ENCODE measurements at regions not wholly inside any gene's neighbourhood (a gene's known extent, or its start where the extent isn't known, plus 50 kb on each side); places are given as distances from the start of the nearest gene placed in this dataset.

DNA sequence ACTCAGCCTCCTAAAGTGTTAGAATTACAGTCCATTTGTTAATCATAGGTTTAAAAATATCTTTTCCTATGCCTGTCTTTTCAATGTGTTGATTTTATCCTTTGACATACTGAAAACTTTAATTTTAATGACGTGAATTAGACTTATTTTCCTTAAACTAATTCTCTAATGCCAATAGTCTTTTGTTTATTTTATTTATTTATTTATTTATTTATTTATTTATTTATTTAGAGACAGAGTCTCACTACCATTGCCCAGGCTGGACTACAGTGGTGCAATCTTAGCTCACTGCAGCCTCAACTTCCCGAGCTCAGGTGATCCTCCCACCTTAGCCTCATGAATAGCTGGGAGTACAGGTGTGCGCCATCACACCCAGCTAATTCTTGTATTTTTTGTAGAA lies 694.5 kb downstream of the TRHDE start:
- DNase-seq = no peak
- H3K9me3 ChIP-seq (ENCODE audit: control insufficient read depth, insufficient read depth, low read length) = no peaks in the 10 kb centered on the region
- Mint-ChIP-seq H3K36me3 (peaks cover 7% of the 10 kb centered on the region), H3K27ac (no peak overlapping the region), H3K9me3 (peaks cover 18 to 21% of the 10 kb centered on the region in 2 donors), H3K4me3 (no peak overlapping the region), H3K4me1 (no peaks in the 10 kb centered on the region), H3K27me3 (ENCODE audit: low read depth in 2 of 2) (no peaks in the 10 kb centered on the region)
- no peak for ATAC-seq
- TF ChIP-seq, protein P1, sequence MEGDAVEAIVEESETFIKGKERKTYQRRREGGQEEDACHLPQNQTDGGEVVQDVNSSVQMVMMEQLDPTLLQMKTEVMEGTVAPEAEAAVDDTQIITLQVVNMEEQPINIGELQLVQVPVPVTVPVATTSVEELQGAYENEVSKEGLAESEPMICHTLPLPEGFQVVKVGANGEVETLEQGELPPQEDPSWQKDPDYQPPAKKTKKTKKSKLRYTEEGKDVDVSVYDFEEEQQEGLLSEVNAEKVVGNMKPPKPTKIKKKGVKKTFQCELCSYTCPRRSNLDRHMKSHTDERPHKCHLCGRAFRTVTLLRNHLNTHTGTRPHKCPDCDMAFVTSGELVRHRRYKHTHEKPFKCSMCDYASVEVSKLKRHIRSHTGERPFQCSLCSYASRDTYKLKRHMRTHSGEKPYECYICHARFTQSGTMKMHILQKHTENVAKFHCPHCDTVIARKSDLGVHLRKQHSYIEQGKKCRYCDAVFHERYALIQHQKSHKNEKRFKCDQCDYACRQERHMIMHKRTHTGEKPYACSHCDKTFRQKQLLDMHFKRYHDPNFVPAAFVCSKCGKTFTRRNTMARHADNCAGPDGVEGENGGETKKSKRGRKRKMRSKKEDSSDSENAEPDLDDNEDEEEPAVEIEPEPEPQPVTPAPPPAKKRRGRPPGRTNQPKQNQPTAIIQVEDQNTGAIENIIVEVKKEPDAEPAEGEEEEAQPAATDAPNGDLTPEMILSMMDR (IDR thresholded peaks at IDR 0.05) = no peak
- no peaks in the 10 kb centered on the region for H3K4me1 ChIP-seq (ENCODE audit: control insufficient read depth, insufficient read depth, low read length)
- intact Hi-C loops (cut with micrococcal nuclease) = no loop called here
- WGBS (ENCODE audit: insufficient coverage) = 53% methylated on average over 2 of the region's 3 CpGs
- no peak overlapping the region for H3K27ac ChIP-seq (ENCODE audit: low read length)
- H3K4me3 ChIP-seq (ENCODE audit: low read length) = no peak overlapping the region
- H3K27me3 ChIP-seq (ENCODE audit: control insufficient read depth, insufficient read depth, low read length) = no peaks in the 10 kb centered on the region
- H3K36me3 ChIP-seq (ENCODE audit: control insufficient read depth, insufficient read depth, low read length) = no peaks in the 10 kb centered on the region

DNA sequence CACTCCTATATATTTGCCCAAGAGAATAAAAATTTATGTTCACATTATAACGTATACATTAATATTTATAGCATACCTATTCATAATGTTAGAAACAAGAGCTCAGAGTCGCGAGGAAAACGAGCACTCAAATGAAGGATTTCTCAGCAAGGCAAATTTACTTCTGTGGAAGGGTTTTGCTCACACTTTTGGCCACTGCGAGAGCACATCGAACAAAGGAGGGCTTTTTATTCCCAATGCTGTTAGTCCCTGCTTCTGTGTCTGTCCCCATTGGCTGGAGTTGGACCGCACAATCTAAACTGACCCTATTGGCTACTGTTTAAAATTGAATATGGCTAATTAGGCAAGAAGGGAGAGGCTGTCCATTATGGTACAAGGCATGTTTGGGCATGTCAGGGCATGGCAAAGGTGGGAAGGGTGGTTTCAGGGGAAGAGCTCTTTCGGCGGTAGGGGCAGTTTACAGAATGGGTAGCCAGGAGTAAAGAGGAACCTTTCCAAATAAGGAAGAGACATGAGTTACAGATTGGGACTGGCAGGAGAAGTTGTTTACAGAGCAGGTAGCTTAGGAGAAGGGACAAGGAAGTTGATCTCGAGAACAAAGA lies 702.9 kb downstream of the TRHDE start:
- no peak overlapping the region for H3K4me3 Mint-ChIP-seq
- WGBS (ENCODE audit: insufficient coverage) = 91% methylated on average over 10 of the region's 10 CpGs

DNA sequence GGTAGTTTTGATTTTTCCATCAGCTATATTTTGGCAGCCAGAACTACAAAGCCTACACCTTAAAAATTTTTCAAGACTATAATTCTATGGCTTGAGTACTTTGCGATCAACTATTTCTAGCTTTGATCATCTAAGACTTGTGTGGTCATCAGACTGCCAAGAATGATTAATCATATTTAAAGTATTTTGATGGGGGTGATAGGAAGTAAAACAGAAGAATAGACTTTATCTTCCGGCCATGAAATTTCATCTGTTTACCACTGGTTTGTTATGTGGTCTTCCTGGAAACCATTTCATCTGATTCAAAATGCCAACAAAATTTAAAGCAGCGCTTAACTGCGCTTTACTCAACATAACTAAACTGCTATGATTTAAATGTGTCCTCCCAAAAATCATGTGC lies 706.8 kb downstream of the TRHDE start:
- Histone ChIP-seq H3K4me1 (ENCODE audit: control insufficient read depth, insufficient read depth, low read length) (no peaks in the 10 kb centered on the region), H3K36me3 (ENCODE audit: control insufficient read depth, insufficient read depth, low read length) (no peaks in the 10 kb centered on the region), H3K27ac (ENCODE audit: low read length) (no peak overlapping the region), H3K9me3 (ENCODE audit: control insufficient read depth, insufficient read depth, low read length) (peaks cover 3% of the 10 kb centered on the region), H3K27me3 (ENCODE audit: control insufficient read depth, insufficient read depth, low read length) (no peaks in the 10 kb centered on the region), H3K4me3 (ENCODE audit: low read length) (no peak overlapping the region)
- no peaks in the 10 kb centered on the region for H3K4me1 Mint-ChIP-seq
- no peak overlapping the region for H3K4me3 Mint-ChIP-seq
- peaks cover 13 to 24% of the 10 kb centered on the region in 2 donors for H3K9me3 Mint-ChIP-seq
- TF ChIP-seq, protein P1 (IDR thresholded peaks at IDR 0.05) = no peak
- H3K27ac Mint-ChIP-seq = no peak overlapping the region
- ATAC-seq (no peak), DNase-seq (no peak)
- peaks cover 18% of the 10 kb centered on the region for H3K36me3 Mint-ChIP-seq
- H3K27me3 Mint-ChIP-seq (ENCODE audit: low read depth in 2 of 2) = no peaks in the 10 kb centered on the region
- intact Hi-C loops (cut with micrococcal nuclease) = no loop called here
- 94% methylated on average over 3 of the region's 4 CpGs for WGBS (ENCODE audit: insufficient coverage)

More for the DNA sequence above, 702.9 kb downstream of the TRHDE start:
- H3K4me1 Mint-ChIP-seq = no peaks in the 10 kb centered on the region
- Histone ChIP-seq H3K4me1 (ENCODE audit: control insufficient read depth, insufficient read depth, low read length) (no peaks in the 10 kb centered on the region), H3K27ac (ENCODE audit: low read length) (no peak overlapping the region), H3K36me3 (ENCODE audit: control insufficient read depth, insufficient read depth, low read length) (no peaks in the 10 kb centered on the region), H3K4me3 (ENCODE audit: low read length) (no peak overlapping the region), H3K9me3 (ENCODE audit: control insufficient read depth, insufficient read depth, low read length) (peaks cover 3% of the 10 kb centered on the region), H3K27me3 (ENCODE audit: control insufficient read depth, insufficient read depth, low read length) (no peaks in the 10 kb centered on the region)
- no peak for DNase-seq
- peaks cover 11 to 20% of the 10 kb centered on the region in 2 donors for H3K9me3 Mint-ChIP-seq
- no peak overlapping the region for H3K27ac Mint-ChIP-seq
- H3K36me3 Mint-ChIP-seq = peaks cover 2% of the 10 kb centered on the region
- no peak for ATAC-seq
- H3K27me3 Mint-ChIP-seq (ENCODE audit: low read depth in 2 of 2) = no peaks in the 10 kb centered on the region
- TF ChIP-seq, protein P1 (IDR thresholded peaks at IDR 0.05) = no peak
- intact Hi-C loops (cut with micrococcal nuclease) = no loop called here

DNA sequence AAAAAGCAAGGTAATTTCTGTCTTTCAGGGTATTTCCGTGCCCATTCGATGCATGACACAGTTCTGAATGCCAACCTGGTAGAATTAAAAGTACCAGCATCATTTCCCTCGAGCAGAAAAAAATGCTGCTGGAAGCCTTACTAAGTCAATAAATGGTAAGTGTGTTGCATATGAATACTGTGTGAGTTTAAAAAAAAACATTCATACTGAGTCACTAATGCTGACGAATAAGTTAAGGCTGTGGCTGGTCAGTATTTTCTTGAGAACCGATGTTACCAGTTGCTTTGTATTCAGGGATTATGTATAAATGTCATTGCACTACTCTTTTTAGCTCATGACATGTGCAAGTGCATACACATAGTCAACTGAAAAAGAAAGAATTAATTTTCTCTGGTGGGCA lies 710.2 kb downstream of the TRHDE start:
- Mint-ChIP-seq H3K4me3 (no peak overlapping the region), H3K36me3 (peaks cover 18% of the 10 kb centered on the region), H3K9me3 (peaks cover 14 to 21% of the 10 kb centered on the region in 2 donors), H3K27ac (no peak overlapping the region), H3K27me3 (ENCODE audit: low read depth in 2 of 2) (no peaks in the 10 kb centered on the region), H3K4me1 (no peaks in the 10 kb centered on the region)
- DNase-seq = no peak
- TF ChIP-seq, protein P1 (IDR thresholded peaks at IDR 0.05) = no peak
- 82% methylated on average over 5 of the region's 5 CpGs for WGBS (ENCODE audit: insufficient coverage)
- no peaks in the 10 kb centered on the region for H3K27me3 ChIP-seq (ENCODE audit: control insufficient read depth, insufficient read depth, low read length)
- no peak for ATAC-seq
- H3K27ac ChIP-seq (ENCODE audit: low read length) = no peak overlapping the region
- intact Hi-C loops (cut with micrococcal nuclease) = no loop called here
- H3K4me3 ChIP-seq (ENCODE audit: low read length) = no peak overlapping the region
- H3K4me1 ChIP-seq (ENCODE audit: control insufficient read depth, insufficient read depth, low read length) = no peaks in the 10 kb centered on the region
- H3K9me3 ChIP-seq (ENCODE audit: control insufficient read depth, insufficient read depth, low read length) = peaks cover 3% of the 10 kb centered on the region
- no peaks in the 10 kb centered on the region for H3K36me3 ChIP-seq (ENCODE audit: control insufficient read depth, insufficient read depth, low read length)

Measured in natural killer cell (primary cell).